IMR-90 (cell line): ENCODE measurements at regions not wholly inside any gene's neighbourhood (a gene's known extent, or its start where the extent isn't known, plus 50 kb on each side); places are given as distances from the start of the nearest gene placed in this dataset.

ENCODE experiments used
- ATAC-seq: fragments of 200-7000 bp; cut with Tn5 transposase; 2 replicates; pipeline ENCODE4 v1.9.1; 2020; ENCODE audit warnings: low read depth, mild to moderate bottlenecking, moderate library complexity
- BruUV-seq: library from RNA; stranded (reverse); fragments of 400-500 nt; replicated peaks from 2 replicates; lab custom pipeline; 2021; lab: Mats Ljungman, UMichigan
- CTCF ChIA-PET: fragments of 300-600 bp; formaldehyde crosslinking; extraction: SDS; loops from one replicate; lab custom pipeline; 2021; ENCODE audit warnings: antibody characterized with exemption; lab: Yijun Ruan, JAX
- POLR2A ChIA-PET: fragments of 300-600 bp; sonication (Branson Sonifier 250); formaldehyde crosslinking; loops from one replicate; lab custom pipeline; 2022; ENCODE audit warnings: antibody characterized with exemption; ENCODE audit not compliant: unreplicated experiment; lab: Charles Lee
- DNase-seq: peaks from one replicate; pipeline ENCODE4 v3.0.0; 2013
- H2AFZ ChIP-seq: replicated peaks from 2 replicates; pipeline ENCODE3; 2013; ENCODE audit warnings: low read length, mild to moderate bottlenecking; ENCODE audit not compliant: poor library complexity
- H2AK5ac ChIP-seq: 2 replicates; pipeline ENCODE4 v1.6.1; 2013; ENCODE audit warnings: low read depth, low read length, inconsistent platforms
- H2AK9ac ChIP-seq: replicated peaks from 2 replicates; pipeline ENCODE3; 2013; ENCODE audit warnings: mild to moderate bottlenecking, low read depth, low read length, moderate library complexity; ENCODE audit not compliant: poor library complexity
- H2BK120ac ChIP-seq: 2 replicates; pipeline ENCODE4 v1.6.1; 2013; ENCODE audit warnings: low read depth, low read length, inconsistent platforms
- H2BK15ac ChIP-seq: 3 replicates; pipeline ENCODE4 v1.6.1; 2013; ENCODE audit warnings: low read depth, low read length, inconsistent platforms
- H2BK20ac ChIP-seq: 2 replicates; pipeline ENCODE4 v1.6.1; 2013; ENCODE audit warnings: low read depth, mild to moderate bottlenecking, inconsistent platforms, low read length, moderate library complexity
- H2BK5ac ChIP-seq: 2 replicates; pipeline ENCODE4 v1.6.1; 2013; ENCODE audit warnings: mild to moderate bottlenecking, low read depth, low read length, inconsistent platforms; ENCODE audit not compliant: poor library complexity, severe bottlenecking
- H3K14ac ChIP-seq: replicated peaks from 2 replicates; pipeline ENCODE4 v1.6.1; 2013; ENCODE audit warnings: low read depth, low read length, inconsistent platforms
- H3K18ac ChIP-seq: 2 replicates; pipeline ENCODE4 v1.6.1; 2013; ENCODE audit warnings: low read depth, low read length, control low read depth
- H3K23ac ChIP-seq: 2 replicates; pipeline ENCODE4 v1.6.1; 2013; ENCODE audit warnings: low read depth, low read length, inconsistent platforms
- H3K27ac ChIP-seq: 2 replicates; pipeline ENCODE4 v1.5.1; 2013; ENCODE audit warnings: mild to moderate bottlenecking, control low read depth, low read length; ENCODE audit not compliant: insufficient read depth
- H3K27me3 ChIP-seq: 2 replicates; pipeline ENCODE4 v1.6.1; 2013; ENCODE audit warnings: low read length; ENCODE audit not compliant: control insufficient read depth, insufficient read depth
- H3K36me3 ChIP-seq: 2 replicates; pipeline ENCODE4 v1.6.1; 2013; ENCODE audit warnings: low read length, mixed read lengths; ENCODE audit not compliant: control insufficient read depth, insufficient read depth
- H3K4ac ChIP-seq: 2 replicates; pipeline ENCODE4 v1.6.1; 2013; ENCODE audit warnings: low read depth, low read length, inconsistent platforms
- H3K4me1 ChIP-seq: 2 replicates; pipeline ENCODE4 v1.6.1; 2013; ENCODE audit warnings: low read length, mixed read lengths; ENCODE audit not compliant: control insufficient read depth, insufficient read depth
- H3K4me2 ChIP-seq: 2 replicates; pipeline ENCODE4 v1.6.1; 2013; ENCODE audit warnings: low read depth, mild to moderate bottlenecking, control low read depth, low read length, moderate library complexity
- H3K4me3 ChIP-seq: 2 replicates; pipeline ENCODE4 v1.5.1; 2013; ENCODE audit warnings: low read depth, mild to moderate bottlenecking, control low read depth, low read length, moderate library complexity; ENCODE audit not compliant: insufficient read depth
- H3K56ac ChIP-seq: 2 replicates; pipeline ENCODE4 v1.6.1; 2013; ENCODE audit warnings: low read length, inconsistent platforms; ENCODE audit not compliant: insufficient read depth; ENCODE audit errors: extremely low read depth
- H3K79me1 ChIP-seq, 2 experiments: 2 replicates each; pipeline ENCODE4 v1.6.1; 2013; ENCODE audit warnings: low read length in 2 of 2, inconsistent platforms in 1 of 2, low read depth in 1 of 2
- H3K9ac ChIP-seq: 2 replicates; pipeline ENCODE4 v1.6.1; 2013; ENCODE audit warnings: low read depth, low read length, control low read depth
- H3K9me1 ChIP-seq: 2 replicates; pipeline ENCODE4 v1.6.1; 2013; ENCODE audit warnings: low read length, inconsistent platforms; ENCODE audit not compliant: insufficient read depth
- H3K9me3 ChIP-seq: 2 replicates; pipeline ENCODE4 v1.6.1; 2013; ENCODE audit warnings: low read length; ENCODE audit not compliant: control insufficient read depth, insufficient read depth
- H4K20me1 ChIP-seq: 2 replicates; pipeline ENCODE4 v1.6.1; 2013; ENCODE audit warnings: low read length, inconsistent platforms; ENCODE audit not compliant: insufficient read depth
- H4K5ac ChIP-seq: 2 replicates; pipeline ENCODE4 v1.6.1; 2013; ENCODE audit warnings: mild to moderate bottlenecking, low read depth, low read length, control low read depth
- H4K8ac ChIP-seq, 2 experiments: 2 replicates each; pipeline ENCODE4 v1.6.1; 2013; ENCODE audit warnings: low read depth in 2 of 2, low read length in 2 of 2, control low read depth in 1 of 2, inconsistent platforms in 1 of 2
- H4K91ac ChIP-seq: 2 replicates; pipeline ENCODE4 v1.6.1; 2013; ENCODE audit warnings: low read depth, low read length, inconsistent platforms; ENCODE audit not compliant: insufficient read depth
- BHLHE40 ChIP-seq: fragments of 150-350 bp; IDR thresholded peaks from 2 replicates; pipeline ENCODE4 v1.6.1; 2016; ENCODE audit warnings: mild to moderate bottlenecking, low read depth, low read length
- CEBPB ChIP-seq: IDR thresholded peaks from 2 replicates; pipeline ENCODE4 v1.6.1; 2012; ENCODE audit warnings: low read depth, low read length, improper control_type of control experiment
- CHD1 ChIP-seq: IDR thresholded peaks from 2 replicates; pipeline ENCODE4 v1.6.1; 2012; ENCODE audit warnings: low read depth, low read length, improper control_type of control experiment
- CTCF ChIP-seq: conservative IDR thresholded peaks from 2 replicates; pipeline ENCODE4 v1.5.1; 2012; ENCODE audit warnings: mild to moderate bottlenecking, low read depth, low read length, improper control_type of control experiment
- FOS ChIP-seq: fragments of 150-350 bp; IDR thresholded peaks from 2 replicates; pipeline ENCODE4 v1.6.1; 2016; ENCODE audit warnings: low read depth, low read length
- MAFK ChIP-seq: IDR thresholded peaks from 2 replicates; pipeline ENCODE4 v1.6.1; 2012; ENCODE audit warnings: low read depth, low read length, improper control_type of control experiment
- MAZ ChIP-seq: IDR thresholded peaks from 2 replicates; pipeline ENCODE4 v1.6.1; 2012; ENCODE audit warnings: low read depth, mild to moderate bottlenecking, low read length, improper control_type of control experiment, moderate library complexity, borderline replicate concordance
- POLR2A ChIP-seq: IDR thresholded peaks from 2 replicates; pipeline ENCODE4 v1.6.1; 2012; ENCODE audit warnings: mild to moderate bottlenecking, low read depth, low read length
- RAD21 ChIP-seq: IDR thresholded peaks from 2 replicates; pipeline ENCODE4 v1.6.1; 2012; ENCODE audit warnings: low read length, improper control_type of control experiment
- RCOR1 ChIP-seq: IDR thresholded peaks from 2 replicates; pipeline ENCODE4 v1.6.1; 2012; ENCODE audit warnings: mild to moderate bottlenecking, low read length, improper control_type of control experiment; ENCODE audit not compliant: insufficient replicate concordance
- RFX5 ChIP-seq: IDR thresholded peaks from 2 replicates; pipeline ENCODE4 v1.8.0; 2012; ENCODE audit warnings: low read depth, mild to moderate bottlenecking, low read length, moderate library complexity
- SMC3 ChIP-seq: fragments of 150-350 bp; IDR thresholded peaks from 2 replicates; pipeline ENCODE4 v1.6.1; 2016; ENCODE audit warnings: low read depth, mild to moderate bottlenecking, antibody characterized with exemption, low read length, moderate library complexity
- WGBS, 2 experiments: methylation state at CpG; one replicate each; pipeline versions ENCODE4 v1.1.5 to v1.1.7; 2013; ENCODE audit warnings: missing lambda C conversion rate in 2 of 2; ENCODE audit not compliant: insufficient read length in 1 of 2; ENCODE audit errors: extremely low coverage in 2 of 2; 5-methylcytosine and 5-hydroxymethylcytosine counted together
- dilution Hi-C: fragments of 300-500 bp; cut with HindIII; formaldehyde crosslinking; loops from one replicate; pipeline ENCODE4 v1.14.3; 2018; ENCODE audit warnings: low sequenced_read_pairs; ENCODE audit not compliant: unreplicated experiment
- in situ Hi-C: fragments of 300-500 bp; cut with MboI; formaldehyde crosslinking; loops from 3 replicates; pipeline ENCODE4 v1.14.3; 2019; ENCODE audit warnings: low sequenced_read_pairs, inconsistent platforms, mixed read lengths
- intact Hi-C: fragments of 100-400 bp; cut with micrococcal nuclease; formaldehyde crosslinking; loops from 2 replicates; pipeline ENCODE4 v1.10.0; 2022

GRCh38 chr10:120015064-120015463, 122.5 kb downstream of the SEC23IP start:
- Histone ChIP-seq H2BK5ac (no peak overlapping the region), H3K27ac (no peak overlapping the region), H4K8ac (no peak overlapping the region), H4K5ac (no peak overlapping the region), H3K14ac (no peak overlapping the region), H3K9ac (no peak overlapping the region), H2BK15ac (no peak overlapping the region), H2BK20ac (no peak overlapping the region), H3K9me3 (no peaks in the 10 kb centered on the region), H3K4me3 (no peak overlapping the region), H2AFZ (no peak overlapping the region), H3K4me1 (no peaks in the 10 kb centered on the region), H4K91ac (no peak overlapping the region), H2AK9ac (no peak overlapping the region), H3K4me2 (no peak overlapping the region), H4K20me1 (no peaks in the 10 kb centered on the region), H3K18ac (no peak overlapping the region), H3K23ac (no peak overlapping the region), H3K36me3 (no peaks in the 10 kb centered on the region), H3K56ac (no peak overlapping the region), H3K9me1 (no peaks in the 10 kb centered on the region), H3K27me3 (no peaks in the 10 kb centered on the region), H3K79me1 (no peaks in the 10 kb centered on the region), H2AK5ac (no peak overlapping the region), H3K4ac (no peak overlapping the region), H2BK120ac (no peak overlapping the region)
- no TSS peak for BruUV-seq
- no CpG with 5 or more reads among the region's 5 CpGs for WGBS, 2 experiments
- no peak for TF ChIP-seq MAZ
- no peak for TF ChIP-seq POLR2A
- TF ChIP-seq RCOR1 = no peak
- TF ChIP-seq RFX5 = no peak
- no peak for TF ChIP-seq CHD1
- TF ChIP-seq MAFK = no peak
- no peak for TF ChIP-seq CTCF
- TF ChIP-seq SMC3 = no peak
- TF ChIP-seq CEBPB = no peak
- TF ChIP-seq FOS = no peak
- TF ChIP-seq BHLHE40 = no peak
- no peak for TF ChIP-seq RAD21
- ATAC-seq (no peak), DNase-seq (no peak)
- ChIA-PET CTCF (no interaction called here), POLR2A (no interaction called here)
- in situ Hi-C loops (no loop called here), intact Hi-C loops (no loop called here), dilution Hi-C loops (no loop called here)
